NAMALWA (cell line): ENCODE measurements at regions not wholly inside any gene's neighbourhood (a gene's known extent, or its start where the extent isn't known, plus 50 kb on each side); places are given as distances from the start of the nearest gene placed in this dataset.

Experiments
- DNase-seq: peaks from one replicate; pipeline ENCODE4 v3.0.0-alpha.2; 2015; ENCODE audit warnings: low spot score

GRCh38 chr3:152100491-152101132, 168.1 kb upstream of the MBNL1 start:
- peak; percentile 48 for DNase-seq

GRCh38 chr3:152102410-152102809, 166.3 kb upstream of the MBNL1 start:
- no peak for DNase-seq

GRCh38 chr3:152103257-152103656, 165.5 kb upstream of the MBNL1 start:
- no peak for DNase-seq

- DNase-seq: no peak
Observed at GRCh38 chr3:152104847-152105415, 163.8 kb upstream of the MBNL1 start.

GRCh38 chr3:152105446-152105845, 163.3 kb upstream of the MBNL1 start:
- no peak for DNase-seq

GRCh38 chr3:152109038-152109437, 159.7 kb upstream of the MBNL1 start:
- DNase-seq: no peak

GRCh38 chr3:152113413-152113812, 155.3 kb upstream of the MBNL1 start:
- no peak for DNase-seq

- DNase-seq: no peak
Observed at GRCh38 chr3:152113992-152114651, 154.6 kb upstream of the MBNL1 start.

GRCh38 chr3:152120601-152121269, 148.0 kb upstream of the MBNL1 start:
- no peak for DNase-seq

GRCh38 chr3:152121270-152121636, 147.5 kb upstream of the MBNL1 start:
- DNase-seq: no peak

- DNase-seq: no peak
Observed at GRCh38 chr3:152122851-152123250, 145.9 kb upstream of the MBNL1 start.

- DNase-seq: peak; percentile 24
Observed at GRCh38 chr3:152123457-152123856, 145.3 kb upstream of the MBNL1 start.

GRCh38 chr3:152126260-152126659, 142.5 kb upstream of the MBNL1 start:
- no peak for DNase-seq

GRCh38 chr3:152127058-152127457, 141.7 kb upstream of the MBNL1 start:
- DNase-seq: no peak

- DNase-seq: no peak
Observed at GRCh38 chr3:152128356-152128755, 140.4 kb upstream of the MBNL1 start.

- no peak for DNase-seq
Observed at GRCh38 chr3:152139651-152140050, 129.1 kb upstream of the MBNL1 start.

- DNase-seq: no peak
Observed at GRCh38 chr3:152146461-152146860, 122.3 kb upstream of the MBNL1 start.

GRCh38 chr3:152147748-152148147, 121.0 kb upstream of the MBNL1 start:
- no peak for DNase-seq

- no peak for DNase-seq
Observed at GRCh38 chr3:152148579-152148978, 120.2 kb upstream of the MBNL1 start.

- no peak for DNase-seq
Observed at GRCh38 chr3:152149832-152150231, 118.9 kb upstream of the MBNL1 start.

- no peak for DNase-seq
Observed at GRCh38 chr3:152151216-152151876, 117.4 kb upstream of the MBNL1 start.
